SK-N-SH treated with all-trans-retinoic acid at 6 μM for 48 hours (cell line): ENCODE measurements at regions not wholly inside any gene's neighbourhood (a gene's known extent, or its start where the extent isn't known, plus 50 kb on each side); places are given as distances from the start of the nearest gene placed in this dataset.

Source experiments
- BACH2 ChIP-seq: fragments of 250-450 bp; sonication (Bioruptor Pico); IDR thresholded peaks from 2 replicates; pipeline ENCODE4 v1.9.0; 2021; ENCODE audit warnings: mild to moderate bottlenecking, borderline replicate concordance
- OSR1 ChIP-seq: fragments of 250-450 bp; sonication (Bioruptor Pico); IDR thresholded peaks from 2 replicates; pipeline ENCODE4 v1.8.0; 2022; ENCODE audit warnings: moderate library complexity, mild to moderate bottlenecking, inconsistent platforms
- ZFP30 ChIP-seq: fragments of 450-650 bp; formaldehyde crosslinking; IDR thresholded peaks from 2 replicates; pipeline ENCODE4 v1.5.0; 2022; ENCODE audit warnings: mild to moderate bottlenecking, moderate library complexity

GRCh38 chr5:3220201-3220600 lies 375.4 kb upstream of the IRX1 start:
- TF ChIP-seq ZFP30 (no peak), OSR1 (no peak), BACH2 (CRISPR knock-in tag) (no peak)
